ENCODE measurements at regions not wholly inside any gene's neighbourhood (a gene's known extent, or its start where the extent isn't known, plus 50 kb on each side); places are given as distances from the start of the nearest gene placed in this dataset.

GRCh38 chr6:44762496-44762895 lies 375.0 kb downstream of the CDC5L start:
- BruUV-seq (replicated peaks): no TSS peak
- no peaks in the 10 kb centered on the region for H4K20me1 ChIP-seq (ENCODE audit: insufficient read depth, low read length)
- no peak overlapping the region for H3K4me3 ChIP-seq (ENCODE audit: low read depth, low read length, poor library complexity, severe bottlenecking)
- H3K79me2 ChIP-seq (ENCODE audit: insufficient read depth, low read depth, low read length): no peaks in the 10 kb centered on the region
- CTCF ChIA-PET (ENCODE audit: unreplicated experiment): no interaction called here
- H3K27ac ChIP-seq (ENCODE audit: low read depth, low read length, poor library complexity, severe bottlenecking): no peak overlapping the region
- no peak overlapping the region for H2AFZ ChIP-seq (ENCODE audit: low read length)
- H3K9me3 ChIP-seq (ENCODE audit: low read length): no peaks in the 10 kb centered on the region; the same call in 1 of the 2 replicates
- H3K36me3 ChIP-seq (ENCODE audit: insufficient read depth, low read length): no peaks in the 10 kb centered on the region
- DNase-seq (ENCODE audit: low spot score): no peak
- POLR2A ChIA-PET: interaction anchor here (0.7 kb wide), 1 partner anchor 1513 kb away, joined by 5 read pairs; no protein-coding TSS in a partner anchor
- H3K9me2 ChIP-seq (ENCODE audit: insufficient read depth, low read length): no peaks in the 10 kb centered on the region
- TF ChIP-seq CTCF (conservative IDR thresholded peaks at IDR 0.05; ENCODE audit: low read length) (no peak), EZH2phosphoT487 (IDR thresholded peaks at IDR 0.05; ENCODE audit: borderline replicate concordance, low read depth, low read length) (no peak)
- no peak overlapping the region for H3K4me2 ChIP-seq (ENCODE audit: low read length)
- H3K4me1 ChIP-seq (ENCODE audit: insufficient read depth, low read length, poor library complexity, severe bottlenecking): no peaks in the 10 kb centered on the region
- intact Hi-C loops (cut with micrococcal nuclease; ENCODE audit: unreplicated experiment): no loop called here

- no peaks in the 10 kb centered on the region for H3K36me3 ChIP-seq (ENCODE audit: insufficient read depth, low read length)
- no peaks in the 10 kb centered on the region for H3K79me2 ChIP-seq (ENCODE audit: insufficient read depth, low read depth, low read length)
- no peaks in the 10 kb centered on the region for H3K9me3 ChIP-seq (ENCODE audit: low read length)
- ChIA-PET POLR2A (no interaction called here), CTCF (ENCODE audit: unreplicated experiment) (no interaction called here)
- no peak overlapping the region for H3K27ac ChIP-seq (ENCODE audit: low read depth, low read length, poor library complexity, severe bottlenecking)
- H3K4me3 ChIP-seq (ENCODE audit: low read depth, low read length, poor library complexity, severe bottlenecking): no peak overlapping the region
- intact Hi-C loops (cut with micrococcal nuclease; ENCODE audit: unreplicated experiment): no loop called here
- DNase-seq (ENCODE audit: low spot score): no peak
- BruUV-seq (replicated peaks): no TSS peak
- no peaks in the 10 kb centered on the region for H4K20me1 ChIP-seq (ENCODE audit: insufficient read depth, low read length)
- H3K4me1 ChIP-seq (ENCODE audit: insufficient read depth, low read length, poor library complexity, severe bottlenecking): no peaks in the 10 kb centered on the region
- no peak overlapping the region for H2AFZ ChIP-seq (ENCODE audit: low read length)
- no peaks in the 10 kb centered on the region for H3K9me2 ChIP-seq (ENCODE audit: insufficient read depth, low read length)
- TF ChIP-seq CTCF (conservative IDR thresholded peaks at IDR 0.05; ENCODE audit: low read length) (no peak), EZH2phosphoT487 (IDR thresholded peaks at IDR 0.05; ENCODE audit: borderline replicate concordance, low read depth, low read length) (no peak)
- H3K4me2 ChIP-seq (ENCODE audit: low read length): no peak overlapping the region
These were observed 384.3 kb downstream of the CDC5L start for GRCh38 chr6:44771647-44772415.

GRCh38 chr6:44772838-44773237 lies 385.3 kb downstream of the CDC5L start:
- H3K4me2 ChIP-seq (ENCODE audit: low read length): no peak overlapping the region

More at GRCh38 chr6:44772838-44773237, 385.3 kb downstream of the CDC5L start:
- H4K20me1 ChIP-seq (ENCODE audit: insufficient read depth, low read length): no peaks in the 10 kb centered on the region
- no peak for TF ChIP-seq EZH2phosphoT487 (IDR thresholded peaks at IDR 0.05; ENCODE audit: borderline replicate concordance, low read depth, low read length)
- H3K4me1 ChIP-seq (ENCODE audit: insufficient read depth, low read length, poor library complexity, severe bottlenecking): no peaks in the 10 kb centered on the region
- no peaks in the 10 kb centered on the region for H3K9me2 ChIP-seq (ENCODE audit: insufficient read depth, low read length)
- no peak overlapping the region for H3K4me3 ChIP-seq (ENCODE audit: low read depth, low read length, poor library complexity, severe bottlenecking)
- H3K9me3 ChIP-seq (ENCODE audit: low read length): no peaks in the 10 kb centered on the region
- no peaks in the 10 kb centered on the region for H3K36me3 ChIP-seq (ENCODE audit: insufficient read depth, low read length)
- ChIA-PET CTCF (ENCODE audit: unreplicated experiment) (no interaction called here), POLR2A (no interaction called here)
- no peak for DNase-seq (ENCODE audit: low spot score)
- no peak overlapping the region for H3K27ac ChIP-seq (ENCODE audit: low read depth, low read length, poor library complexity, severe bottlenecking)
- intact Hi-C loops (cut with micrococcal nuclease; ENCODE audit: unreplicated experiment): no loop called here
- no peak overlapping the region for H2AFZ ChIP-seq (ENCODE audit: low read length)
- BruUV-seq (replicated peaks): no TSS peak
- no peaks in the 10 kb centered on the region for H3K79me2 ChIP-seq (ENCODE audit: insufficient read depth, low read depth, low read length)
